MCF 10A (cell line): ENCODE measurements at regions not wholly inside any gene's neighbourhood (a gene's known extent, or its start where the extent isn't known, plus 50 kb on each side); places are given as distances from the start of the nearest gene placed in this dataset.

ENCODE experiments used
- BruUV-seq: library from RNA; stranded (reverse); fragments of 400-500 nt; replicated peaks from 2 replicates; lab custom pipeline; 2021; lab: Mats Ljungman, UMichigan
- CTCF ChIA-PET: fragments of 300-600 bp; sonication (Branson Sonifier 250); formaldehyde crosslinking; extraction: SDS; loops from one replicate; lab custom pipeline; 2021; ENCODE audit warnings: antibody characterized with exemption, inconsistent platforms; lab: Yijun Ruan, JAX
- POLR2A ChIA-PET: fragments of 300-600, 350-650 bp; sonication (Branson Sonifier 250); formaldehyde crosslinking; extraction: SDS; loops from one replicate; lab custom pipeline; 2020; ENCODE audit warnings: antibody characterized with exemption, inconsistent platforms; lab: Yijun Ruan, JAX
- DNase-seq: peaks from one replicate; pipeline ENCODE4 v3.0.0-alpha.2; 2018; ENCODE audit not compliant: unreplicated experiment
- H3K27ac Mint-ChIP-seq: one replicate; pipeline ENCODE4 v1.8.0; 2022; ENCODE audit warnings: mild to moderate bottlenecking, low read depth, mixed read lengths; ENCODE audit not compliant: unreplicated experiment
- H3K27me3 Mint-ChIP-seq: one replicate; pipeline ENCODE4 v1.8.0; 2022; ENCODE audit warnings: mixed read lengths; ENCODE audit not compliant: insufficient read depth, unreplicated experiment
- H3K36me3 Mint-ChIP-seq: one replicate; pipeline ENCODE4 v1.8.0; 2022; ENCODE audit warnings: mild to moderate bottlenecking, moderate library complexity, mixed read lengths; ENCODE audit not compliant: insufficient read depth, unreplicated experiment
- H3K4me1 Mint-ChIP-seq: one replicate; pipeline ENCODE4 v1.8.0; 2022; ENCODE audit warnings: mixed read lengths; ENCODE audit not compliant: insufficient read depth, unreplicated experiment
- H3K4me3 Mint-ChIP-seq: one replicate; pipeline ENCODE4 v1.8.0; 2022; ENCODE audit warnings: mild to moderate bottlenecking, moderate library complexity, mixed read lengths; ENCODE audit not compliant: unreplicated experiment
- H3K9me3 Mint-ChIP-seq: one replicate; pipeline ENCODE4 v1.8.0; 2022; ENCODE audit warnings: mixed read lengths; ENCODE audit not compliant: unreplicated experiment
- CTCF ChIP-seq: fragments of 200-600 bp; IDR thresholded peaks from one replicate; pipeline ENCODE4 v1.8.0; 2022; ENCODE audit warnings: antibody characterized with exemption, mild to moderate bottlenecking; ENCODE audit not compliant: unreplicated experiment
- intact Hi-C: fragments of 100-400 bp; cut with micrococcal nuclease; formaldehyde crosslinking; loops from 2 replicates; pipeline ENCODE4 v1.14.1; 2022

GRCh38 chr15:38705436-38706219 is 141.0 kb upstream of the RASGRP1 start:
- ChIA-PET CTCF (interaction anchor here (0.6 to 15.5 kb wide), 11 partner anchors 18 to 1639 kb away, joined by 3 to 258 read pairs (median 4); partner anchors contain the start of gene THBS1), POLR2A (interaction anchor here (0.9 to 1.2 kb wide), 2 partner anchors 98 to 875 kb away, joined by 4 to 5 read pairs; partner anchors contain the start of gene THBS1)
- Mint-ChIP-seq H3K27me3 (no peaks in the 10 kb centered on the region), H3K9me3 (no peaks in the 10 kb centered on the region), H3K27ac (no peak overlapping the region), H3K36me3 (no peaks in the 10 kb centered on the region), H3K4me1 (no peaks in the 10 kb centered on the region), H3K4me3 (no peak overlapping the region)
- no peak for DNase-seq
- BruUV-seq: no TSS peak
- intact Hi-C loops: loop anchor here (5.0 to 10.0 kb wide), 2 partner anchors 287 to 979 kb away; no protein-coding TSS in a partner anchor
- TF ChIP-seq CTCF: no peak

GRCh38 chr15:38706956-38707355 is 142.3 kb upstream of the RASGRP1 start:
- intact Hi-C loops: loop anchor here (1.0 to 10.0 kb wide), 4 partner anchors 285 to 978 kb away; no protein-coding TSS in a partner anchor
- ChIA-PET POLR2A (interaction anchor here (1.6 kb wide), 1 partner anchor 873 kb away, joined by 8 read pairs; the partner anchor contains the start of gene THBS1), CTCF (interaction anchor here (0.6 to 15.5 kb wide), 20 partner anchors 8 to 1661 kb away, joined by 3 to 258 read pairs (median 4); no protein-coding TSS in a partner anchor)
- no peaks in the 10 kb centered on the region for H3K4me1 Mint-ChIP-seq
- H3K27ac Mint-ChIP-seq: no peak overlapping the region
- no peaks in the 10 kb centered on the region for H3K9me3 Mint-ChIP-seq
- TF ChIP-seq CTCF: no peak
- no peak overlapping the region for H3K4me3 Mint-ChIP-seq
- no TSS peak for BruUV-seq
- peak; percentile 76 for DNase-seq
- H3K27me3 Mint-ChIP-seq: no peaks in the 10 kb centered on the region
- no peaks in the 10 kb centered on the region for H3K36me3 Mint-ChIP-seq

- no TSS peak for BruUV-seq
- intact Hi-C loops: loop anchor here (1.0 to 10.0 kb wide), 6 partner anchors 109 to 1049 kb away; no protein-coding TSS in a partner anchor
- Mint-ChIP-seq H3K4me1 (no peaks in the 10 kb centered on the region), H3K9me3 (no peaks in the 10 kb centered on the region), H3K27ac (no peak overlapping the region), H3K36me3 (no peaks in the 10 kb centered on the region), H3K4me3 (no peak overlapping the region), H3K27me3 (no peaks in the 10 kb centered on the region)
- DNase-seq: peak; percentile 68
- POLR2A ChIA-PET: interaction anchor here (0.7 to 1.6 kb wide), 2 partner anchors 204 to 872 kb away, joined by 3 to 8 read pairs; partner anchors contain the start of gene THBS1
- TF ChIP-seq CTCF: peak; percentile 76
- CTCF ChIA-PET: interaction anchor here (0.5 to 15.5 kb wide), 31 partner anchors 9 to 1660 kb away, joined by 3 to 258 read pairs (median 3); no protein-coding TSS in a partner anchor
These were observed 143.4 kb upstream of the RASGRP1 start for GRCh38 chr15:38707802-38708671.
